Sigmoid colon (tissue), 4 donors: ENCODE measurements at regions not wholly inside any gene's neighbourhood (a gene's known extent, or its start where the extent isn't known, plus 50 kb on each side); places are given as distances from the start of the nearest gene placed in this dataset.

Experiments
- POLR2AphosphoS5 ChIP-seq, 4 donors: sonication (generic); formaldehyde crosslinking; IDR thresholded peaks; one replicate each; pipeline ENCODE4 v1.6.1; 2017; ENCODE audit warnings: antibody characterized with exemption in 4 of 4
- TF ChIP-seq, protein P1 (sequence below), 4 experiments: fragments of 450-650 bp in 3 of 4; fragments of 200-600 bp in 1 of 4; IDR thresholded peaks; one replicate each; pipeline ENCODE4 v1.5.1; 2016 to 2019; ENCODE audit warnings: antibody characterized with exemption in 4 of 4, mild to moderate bottlenecking in 3 of 4, moderate library complexity in 2 of 4

DNA sequence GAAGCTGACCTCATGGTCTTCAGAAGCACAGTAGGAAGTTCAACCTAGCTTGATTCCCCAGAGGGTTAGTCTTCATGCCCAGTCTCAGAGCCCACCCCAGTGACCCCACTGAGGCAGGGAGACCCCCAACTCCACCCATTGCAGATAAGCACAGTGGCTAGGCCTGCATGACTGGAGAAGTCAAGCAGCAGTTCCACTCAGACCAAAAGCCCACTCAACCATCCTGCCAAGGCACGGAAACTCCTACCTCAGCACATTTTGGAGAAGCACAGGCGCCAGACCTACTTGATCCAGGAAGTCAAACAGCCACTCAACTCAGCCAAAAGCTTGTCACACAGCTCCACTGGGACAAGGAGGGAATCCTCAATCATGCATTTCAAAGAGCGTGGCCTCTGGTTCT, 78.4 kb upstream of the HTR1E start:
- TF ChIP-seq, protein P1, sequence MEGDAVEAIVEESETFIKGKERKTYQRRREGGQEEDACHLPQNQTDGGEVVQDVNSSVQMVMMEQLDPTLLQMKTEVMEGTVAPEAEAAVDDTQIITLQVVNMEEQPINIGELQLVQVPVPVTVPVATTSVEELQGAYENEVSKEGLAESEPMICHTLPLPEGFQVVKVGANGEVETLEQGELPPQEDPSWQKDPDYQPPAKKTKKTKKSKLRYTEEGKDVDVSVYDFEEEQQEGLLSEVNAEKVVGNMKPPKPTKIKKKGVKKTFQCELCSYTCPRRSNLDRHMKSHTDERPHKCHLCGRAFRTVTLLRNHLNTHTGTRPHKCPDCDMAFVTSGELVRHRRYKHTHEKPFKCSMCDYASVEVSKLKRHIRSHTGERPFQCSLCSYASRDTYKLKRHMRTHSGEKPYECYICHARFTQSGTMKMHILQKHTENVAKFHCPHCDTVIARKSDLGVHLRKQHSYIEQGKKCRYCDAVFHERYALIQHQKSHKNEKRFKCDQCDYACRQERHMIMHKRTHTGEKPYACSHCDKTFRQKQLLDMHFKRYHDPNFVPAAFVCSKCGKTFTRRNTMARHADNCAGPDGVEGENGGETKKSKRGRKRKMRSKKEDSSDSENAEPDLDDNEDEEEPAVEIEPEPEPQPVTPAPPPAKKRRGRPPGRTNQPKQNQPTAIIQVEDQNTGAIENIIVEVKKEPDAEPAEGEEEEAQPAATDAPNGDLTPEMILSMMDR (IDR thresholded peaks at IDR 0.05): no peak
- no peak for TF ChIP-seq POLR2AphosphoS5 (IDR thresholded peaks at IDR 0.05)
